Liver (tissue), 3 donors: ENCODE measurements at regions not wholly inside any gene's neighbourhood (a gene's known extent, or its start where the extent isn't known, plus 50 kb on each side); places are given as distances from the start of the nearest gene placed in this dataset.

Experiments used
- JUND ChIP-seq, 2 donors: IDR thresholded peaks; 2 replicates each; pipeline ENCODE4 v1.6.1; 2016; ENCODE audit warnings: antibody characterized with exemption in 2 of 2
- TF ChIP-seq, protein P1 (sequence below): IDR thresholded peaks from 2 replicates; pipeline ENCODE4 v1.6.1; 2016; ENCODE audit warnings: antibody characterized with exemption, mild to moderate bottlenecking
- TF ChIP-seq, protein P2 (sequence below): fragments of 150-350 bp; IDR thresholded peaks from 2 replicates; pipeline ENCODE4 v1.5.1; 2017; ENCODE audit warnings: improper control_type of control experiment, low read depth, low read length; ENCODE audit not compliant: missing input control
- TF ChIP-seq, protein P3 (sequence below): IDR thresholded peaks from 2 replicates; pipeline ENCODE4 v1.6.1; 2016; ENCODE audit warnings: antibody characterized with exemption
- donor health status: healthy.
- donor health status: healthy.

DNA sequence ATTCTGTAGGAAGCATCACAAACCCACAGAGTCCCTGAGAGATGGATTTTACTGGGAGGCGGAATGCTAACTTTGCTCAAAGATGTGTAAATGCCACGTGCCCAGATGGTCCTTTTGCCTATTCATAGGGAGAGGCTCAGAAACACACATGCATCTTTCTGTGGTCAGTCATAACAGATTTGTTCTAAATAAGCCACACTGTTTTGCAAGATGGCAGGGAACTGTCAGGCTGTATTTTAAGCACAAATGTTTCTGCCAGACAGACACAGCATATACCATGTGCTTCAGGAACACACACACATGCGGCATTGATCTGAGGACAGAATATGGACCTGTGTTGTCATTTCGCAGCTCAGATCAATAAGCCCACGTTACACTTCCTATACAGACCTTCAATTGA lies 312.0 kb downstream of the GPD2 start:
- TF ChIP-seq, protein P1, sequence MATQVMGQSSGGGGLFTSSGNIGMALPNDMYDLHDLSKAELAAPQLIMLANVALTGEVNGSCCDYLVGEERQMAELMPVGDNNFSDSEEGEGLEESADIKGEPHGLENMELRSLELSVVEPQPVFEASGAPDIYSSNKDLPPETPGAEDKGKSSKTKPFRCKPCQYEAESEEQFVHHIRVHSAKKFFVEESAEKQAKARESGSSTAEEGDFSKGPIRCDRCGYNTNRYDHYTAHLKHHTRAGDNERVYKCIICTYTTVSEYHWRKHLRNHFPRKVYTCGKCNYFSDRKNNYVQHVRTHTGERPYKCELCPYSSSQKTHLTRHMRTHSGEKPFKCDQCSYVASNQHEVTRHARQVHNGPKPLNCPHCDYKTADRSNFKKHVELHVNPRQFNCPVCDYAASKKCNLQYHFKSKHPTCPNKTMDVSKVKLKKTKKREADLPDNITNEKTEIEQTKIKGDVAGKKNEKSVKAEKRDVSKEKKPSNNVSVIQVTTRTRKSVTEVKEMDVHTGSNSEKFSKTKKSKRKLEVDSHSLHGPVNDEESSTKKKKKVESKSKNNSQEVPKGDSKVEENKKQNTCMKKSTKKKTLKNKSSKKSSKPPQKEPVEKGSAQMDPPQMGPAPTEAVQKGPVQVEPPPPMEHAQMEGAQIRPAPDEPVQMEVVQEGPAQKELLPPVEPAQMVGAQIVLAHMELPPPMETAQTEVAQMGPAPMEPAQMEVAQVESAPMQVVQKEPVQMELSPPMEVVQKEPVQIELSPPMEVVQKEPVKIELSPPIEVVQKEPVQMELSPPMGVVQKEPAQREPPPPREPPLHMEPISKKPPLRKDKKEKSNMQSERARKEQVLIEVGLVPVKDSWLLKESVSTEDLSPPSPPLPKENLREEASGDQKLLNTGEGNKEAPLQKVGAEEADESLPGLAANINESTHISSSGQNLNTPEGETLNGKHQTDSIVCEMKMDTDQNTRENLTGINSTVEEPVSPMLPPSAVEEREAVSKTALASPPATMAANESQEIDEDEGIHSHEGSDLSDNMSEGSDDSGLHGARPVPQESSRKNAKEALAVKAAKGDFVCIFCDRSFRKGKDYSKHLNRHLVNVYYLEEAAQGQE = no peak
- TF ChIP-seq, protein P2, sequence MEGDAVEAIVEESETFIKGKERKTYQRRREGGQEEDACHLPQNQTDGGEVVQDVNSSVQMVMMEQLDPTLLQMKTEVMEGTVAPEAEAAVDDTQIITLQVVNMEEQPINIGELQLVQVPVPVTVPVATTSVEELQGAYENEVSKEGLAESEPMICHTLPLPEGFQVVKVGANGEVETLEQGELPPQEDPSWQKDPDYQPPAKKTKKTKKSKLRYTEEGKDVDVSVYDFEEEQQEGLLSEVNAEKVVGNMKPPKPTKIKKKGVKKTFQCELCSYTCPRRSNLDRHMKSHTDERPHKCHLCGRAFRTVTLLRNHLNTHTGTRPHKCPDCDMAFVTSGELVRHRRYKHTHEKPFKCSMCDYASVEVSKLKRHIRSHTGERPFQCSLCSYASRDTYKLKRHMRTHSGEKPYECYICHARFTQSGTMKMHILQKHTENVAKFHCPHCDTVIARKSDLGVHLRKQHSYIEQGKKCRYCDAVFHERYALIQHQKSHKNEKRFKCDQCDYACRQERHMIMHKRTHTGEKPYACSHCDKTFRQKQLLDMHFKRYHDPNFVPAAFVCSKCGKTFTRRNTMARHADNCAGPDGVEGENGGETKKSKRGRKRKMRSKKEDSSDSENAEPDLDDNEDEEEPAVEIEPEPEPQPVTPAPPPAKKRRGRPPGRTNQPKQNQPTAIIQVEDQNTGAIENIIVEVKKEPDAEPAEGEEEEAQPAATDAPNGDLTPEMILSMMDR = no peak
- no peak for TF ChIP-seq JUND (IDR thresholded peaks at IDR 0.05)
- TF ChIP-seq, protein P3, sequence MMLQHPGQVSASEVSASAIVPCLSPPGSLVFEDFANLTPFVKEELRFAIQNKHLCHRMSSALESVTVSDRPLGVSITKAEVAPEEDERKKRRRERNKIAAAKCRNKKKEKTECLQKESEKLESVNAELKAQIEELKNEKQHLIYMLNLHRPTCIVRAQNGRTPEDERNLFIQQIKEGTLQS = no peak
